K562 (cell line): ENCODE measurements at regions not wholly inside any gene's neighbourhood (a gene's known extent, or its start where the extent isn't known, plus 50 kb on each side); places are given as distances from the start of the nearest gene placed in this dataset.

ENCODE experiments used
- REST ChIP-seq, 2 experiments: fragments of 450-650 bp; formaldehyde crosslinking in 1 of 2; IDR thresholded peaks; 2 replicates each; pipeline versions ENCODE4 v1.4.0 to v1.6.1; 2014 to 2020; ENCODE audit warnings: mild to moderate bottlenecking in 2 of 2, borderline replicate concordance in 1 of 2, low read depth in 1 of 2

GRCh38 chr17:52477824-52478699 lies 319.5 kb upstream of the CA10 start (continued):
- TF ChIP-seq REST (IDR thresholded peaks at IDR 0.05; ENCODE audit: borderline replicate concordance) (no peak), REST (CRISPR knock-in tag; IDR thresholded peaks at IDR 0.05; ENCODE audit: low read depth) (no peak)
